Left kidney (tissue), 1 donor: ENCODE measurements at regions not wholly inside any gene's neighbourhood (a gene's known extent, or its start where the extent isn't known, plus 50 kb on each side); places are given as distances from the start of the nearest gene placed in this dataset.

Source experiments
- DNase-seq: peaks from one replicate; pipeline ENCODE4 v3.0.0-alpha.2; 2013

DNA sequence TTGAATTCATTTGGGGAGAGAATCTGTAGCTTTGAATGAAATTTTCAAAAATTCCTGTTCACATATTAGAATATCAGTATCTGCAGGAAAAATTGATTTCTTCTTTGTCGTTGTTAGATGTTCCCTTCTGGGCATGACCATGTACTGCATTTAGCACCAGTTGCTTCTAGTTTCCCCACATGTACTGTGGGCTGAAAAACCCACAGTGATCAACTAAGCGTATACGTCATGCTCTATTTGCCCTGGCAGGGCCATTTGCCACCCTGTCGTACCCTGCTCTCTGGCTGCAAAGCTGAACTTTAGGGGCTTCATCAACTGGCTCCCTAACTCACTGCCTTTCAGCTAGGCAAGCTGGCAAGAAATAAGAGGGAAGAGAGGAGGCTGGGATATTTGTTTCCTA lies 340.7 kb upstream of the TSHZ2 start:
- no peak for DNase-seq

DNA sequence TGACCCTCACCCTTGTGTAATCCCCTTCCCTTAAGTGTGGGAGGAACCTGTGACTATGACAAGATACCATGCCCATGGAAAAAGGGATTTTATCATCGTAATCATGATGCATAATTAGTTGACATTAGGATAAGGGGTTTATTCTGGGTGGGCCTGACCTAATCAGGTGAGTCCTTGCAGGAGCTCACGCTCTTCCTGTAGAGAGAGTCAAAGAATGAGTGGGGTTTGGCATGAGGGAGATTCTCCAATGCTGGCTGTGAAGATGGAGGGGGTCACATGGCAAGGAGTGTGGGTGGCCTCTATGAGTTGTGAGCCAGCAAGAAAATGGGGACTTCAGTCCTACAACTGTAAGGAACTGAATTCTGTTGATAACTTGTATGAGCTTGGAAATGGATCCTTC lies 342.0 kb upstream of the TSHZ2 start:
- DNase-seq, result no peak

DNA sequence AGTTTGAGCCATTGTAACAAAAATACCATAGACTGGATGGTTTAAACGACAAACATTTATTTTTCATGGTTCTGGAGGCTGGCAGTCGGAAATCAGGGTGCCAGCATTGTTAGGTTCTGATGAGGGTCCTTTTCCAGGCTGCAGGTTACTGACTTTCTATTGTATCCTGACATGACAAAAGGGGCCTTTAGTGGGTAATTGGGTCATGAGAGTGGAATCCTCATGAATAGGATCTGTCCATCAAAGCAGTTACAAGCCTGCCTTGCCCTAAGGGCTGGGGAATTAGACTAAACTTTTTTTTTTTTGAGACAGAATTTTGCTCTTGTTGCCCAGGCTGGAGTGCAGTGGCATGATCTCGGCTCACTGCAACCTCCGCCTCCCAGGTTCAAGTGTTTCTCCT lies 347.9 kb upstream of the TSHZ2 start:
- DNase-seq, result no peak

DNA sequence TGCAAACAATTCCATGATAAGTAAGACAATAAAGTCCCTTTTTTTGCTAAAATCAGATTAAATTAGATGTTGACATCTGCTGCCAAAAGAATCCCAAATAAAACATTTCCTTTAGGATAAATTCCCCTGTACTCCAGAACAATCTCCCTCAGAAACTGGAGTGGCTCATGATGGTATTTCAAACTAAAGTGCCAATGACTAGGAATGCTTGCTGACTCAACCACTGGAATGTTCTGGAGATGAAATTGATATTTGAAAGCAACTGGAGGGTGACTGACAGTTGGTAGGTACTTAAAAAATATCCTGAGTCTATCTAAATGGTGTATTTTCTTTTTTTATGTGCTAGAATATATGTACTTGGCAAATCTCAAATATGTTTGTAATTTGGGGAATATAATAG lies 350.1 kb upstream of the TSHZ2 start:
- DNase-seq, result no peak

DNA sequence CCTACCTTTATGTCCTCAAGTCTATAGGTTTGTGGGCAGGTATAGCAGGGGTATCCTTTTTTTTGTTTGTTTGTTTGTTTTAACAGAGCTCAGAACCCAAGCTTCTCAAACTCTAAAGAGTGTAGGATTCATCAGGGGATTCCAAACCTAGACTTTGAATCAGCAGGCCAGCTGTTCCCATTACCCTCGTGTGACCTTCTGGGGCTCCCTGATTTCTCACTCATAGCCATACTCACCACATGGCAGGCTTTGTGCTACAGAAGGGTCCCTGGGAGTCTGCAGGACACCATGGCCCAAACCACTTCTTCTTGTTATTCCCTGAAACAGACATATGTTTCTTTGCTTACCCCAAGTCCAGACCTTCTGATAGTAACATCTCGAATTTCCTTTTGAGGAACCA lies 350.8 kb upstream of the TSHZ2 start:
- no peak for DNase-seq

DNA sequence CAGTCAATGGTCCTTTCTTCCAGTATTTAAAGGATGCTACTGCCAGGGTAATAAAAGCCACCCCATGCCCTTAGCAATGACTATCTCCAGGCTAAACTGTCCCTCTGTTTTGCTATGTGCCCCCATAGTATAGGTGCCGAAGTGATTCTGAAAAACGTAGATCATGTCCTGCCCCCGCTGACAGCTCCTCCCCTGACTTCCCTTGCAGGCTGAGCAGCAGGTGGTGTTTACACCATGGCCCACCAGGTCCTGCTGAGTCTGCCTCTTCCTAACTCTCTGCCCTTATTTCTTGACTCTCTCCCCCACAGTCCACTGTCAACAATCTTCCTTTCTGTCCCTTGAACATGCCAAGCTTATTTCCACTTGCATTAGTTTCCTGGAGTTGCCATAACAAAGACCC lies 352.5 kb upstream of the TSHZ2 start:
- DNase-seq, result no peak

DNA sequence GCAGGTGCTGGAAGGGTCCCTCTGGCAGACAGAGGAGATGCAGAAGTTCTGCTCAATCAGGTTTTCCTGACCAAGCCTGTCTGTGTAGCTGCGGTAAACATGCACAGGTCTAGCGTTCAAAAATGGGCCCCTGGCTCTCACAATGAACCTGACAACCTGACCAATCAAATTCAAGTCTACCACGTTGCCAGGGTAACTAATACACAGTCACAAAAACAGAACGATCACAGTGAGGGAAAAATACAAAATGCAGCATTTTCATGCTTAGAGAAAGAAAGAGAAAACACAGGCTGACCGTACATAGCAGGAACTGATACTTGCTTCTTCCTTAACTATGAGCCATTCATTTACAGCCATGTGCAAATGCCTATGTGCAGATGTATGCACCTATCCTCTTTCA lies 353.1 kb upstream of the TSHZ2 start:
- DNase-seq, result no peak

DNA sequence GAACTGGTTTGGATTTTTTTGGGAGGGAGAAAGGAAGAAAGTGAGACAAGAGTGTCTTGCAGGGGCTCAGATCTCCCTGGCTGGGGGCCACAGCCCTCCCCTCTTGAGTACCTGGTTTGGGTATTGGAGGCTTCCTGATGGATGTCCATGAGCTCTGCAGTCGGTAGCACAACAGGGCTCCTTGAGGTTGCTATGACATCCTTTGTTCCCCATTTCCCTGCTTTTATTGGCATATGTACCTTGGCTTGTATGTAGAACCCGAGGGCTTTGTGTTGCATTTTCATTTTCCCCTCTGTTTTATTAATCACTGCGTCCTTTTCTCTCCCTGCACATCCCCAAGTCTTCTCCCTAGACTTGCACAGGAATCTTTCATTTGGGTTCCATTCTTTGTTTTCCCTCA lies 355.5 kb upstream of the TSHZ2 start:
- DNase-seq, result no peak

DNA sequence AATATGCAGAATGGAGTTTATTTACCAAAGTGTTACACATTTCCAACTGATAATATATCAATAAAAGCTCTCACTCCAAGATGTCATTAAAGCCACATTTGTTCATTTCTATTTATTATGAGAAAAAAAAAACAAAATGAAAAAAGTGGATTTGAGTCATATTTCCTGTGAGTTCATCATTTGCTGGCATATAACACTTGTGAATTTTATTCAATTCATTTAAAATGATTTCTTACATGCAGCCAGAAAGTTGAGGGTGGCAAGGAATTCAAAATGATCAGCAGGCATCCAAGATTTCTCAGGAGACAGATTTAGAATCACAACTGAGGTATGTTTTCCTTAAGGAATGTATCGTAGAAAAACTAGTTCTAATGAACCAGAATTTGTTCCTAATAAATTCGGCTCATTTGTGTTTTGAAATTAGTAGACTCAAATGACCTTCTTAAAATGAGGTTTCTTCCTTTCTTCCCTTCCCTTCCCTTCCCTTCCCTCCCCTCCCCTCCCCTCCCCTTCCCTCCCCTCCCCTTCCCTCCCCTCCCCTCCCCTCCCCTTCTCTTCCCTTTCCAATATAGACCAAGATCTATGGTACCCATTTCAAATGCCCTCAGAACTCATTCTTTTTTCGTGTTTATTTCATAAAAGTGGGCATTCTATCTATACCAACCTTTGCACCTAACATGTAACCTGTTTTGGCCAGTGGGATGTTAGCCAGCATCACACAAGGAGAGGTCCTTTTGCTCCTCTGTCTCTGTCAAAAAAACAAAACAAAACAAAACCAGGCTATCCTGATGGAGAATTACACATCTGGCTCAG lies 357.9 kb upstream of the TSHZ2 start:
- DNase-seq, result no peak

DNA sequence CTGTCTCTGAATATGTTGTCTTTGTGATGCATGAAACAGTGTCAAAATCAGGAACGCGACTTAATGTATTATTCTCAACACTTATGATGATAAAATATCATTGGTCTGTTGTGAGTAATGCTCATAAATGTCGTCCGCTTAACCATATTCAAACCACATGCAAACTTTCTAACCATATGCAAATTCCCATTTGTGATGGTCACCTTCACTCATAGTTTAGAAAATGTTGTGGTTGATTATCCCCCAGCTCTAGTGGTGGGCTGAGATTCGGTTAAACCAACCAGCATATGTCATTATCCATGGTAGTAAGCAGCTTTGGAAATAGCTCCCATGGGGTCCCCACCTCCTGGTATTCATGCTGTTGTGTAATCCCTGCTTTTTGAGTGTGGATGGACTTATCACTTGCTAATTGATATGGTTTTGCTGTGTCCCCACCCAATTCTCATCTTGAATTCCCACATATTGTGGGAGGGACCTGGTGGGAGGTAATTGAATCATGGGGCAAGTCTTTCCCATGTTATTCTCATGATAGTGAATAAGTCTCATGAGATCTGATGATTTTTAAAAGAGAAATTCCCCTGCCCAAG lies 360.0 kb upstream of the TSHZ2 start:
- no peak for DNase-seq

DNA sequence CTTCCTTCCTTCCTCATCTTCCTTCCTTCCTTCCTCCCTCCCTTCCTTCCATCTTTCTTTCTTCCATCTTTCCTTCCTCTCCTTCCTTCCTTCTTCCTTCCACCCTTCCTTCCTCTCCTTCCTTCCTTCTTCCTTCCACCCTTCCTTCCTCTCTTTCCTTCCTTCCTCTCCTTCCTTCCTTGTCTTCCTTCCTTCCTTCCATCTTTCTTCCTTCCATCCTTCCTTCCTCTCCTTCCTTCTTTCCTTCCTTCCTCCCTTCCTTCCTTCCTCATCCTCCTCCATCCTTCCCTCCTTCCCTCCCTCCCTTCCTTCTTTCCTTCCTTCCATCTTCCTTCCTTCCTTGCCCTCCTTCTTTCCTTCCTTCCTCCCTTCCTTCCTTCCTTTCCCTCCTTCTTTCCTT lies 361.4 kb upstream of the TSHZ2 start:
- no peak for DNase-seq

DNA sequence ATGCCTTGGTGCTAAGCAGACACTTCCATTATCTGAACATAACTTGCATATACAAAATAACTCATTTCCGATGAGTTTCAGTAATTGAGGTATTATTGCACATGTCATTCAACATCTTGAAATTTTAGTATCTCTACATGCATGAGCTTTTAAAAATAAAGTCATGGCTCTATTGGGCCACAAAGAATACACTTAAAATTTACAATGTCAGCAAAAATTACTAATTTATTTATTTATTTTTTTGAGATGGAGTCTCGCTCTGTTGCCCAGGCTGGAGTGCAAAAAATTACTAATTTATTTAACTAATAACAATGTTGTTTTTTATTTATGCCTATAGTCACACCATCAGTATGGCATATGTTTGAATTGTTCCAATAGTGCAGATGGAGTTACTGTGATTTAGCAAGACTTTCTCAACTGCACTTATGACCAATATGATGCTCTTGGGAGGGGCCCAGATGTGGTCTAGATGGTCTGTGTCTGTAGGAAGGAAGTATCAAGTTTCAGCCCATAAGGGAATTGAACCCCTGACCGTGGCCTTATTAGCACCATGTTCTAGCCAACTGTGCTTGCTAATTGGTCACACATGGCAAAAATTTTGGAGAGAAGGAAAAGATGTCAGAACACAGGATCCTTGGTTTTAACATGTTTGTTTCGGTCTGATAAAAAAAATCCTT lies 370.7 kb upstream of the TSHZ2 start:
- DNase-seq, result no peak

DNA sequence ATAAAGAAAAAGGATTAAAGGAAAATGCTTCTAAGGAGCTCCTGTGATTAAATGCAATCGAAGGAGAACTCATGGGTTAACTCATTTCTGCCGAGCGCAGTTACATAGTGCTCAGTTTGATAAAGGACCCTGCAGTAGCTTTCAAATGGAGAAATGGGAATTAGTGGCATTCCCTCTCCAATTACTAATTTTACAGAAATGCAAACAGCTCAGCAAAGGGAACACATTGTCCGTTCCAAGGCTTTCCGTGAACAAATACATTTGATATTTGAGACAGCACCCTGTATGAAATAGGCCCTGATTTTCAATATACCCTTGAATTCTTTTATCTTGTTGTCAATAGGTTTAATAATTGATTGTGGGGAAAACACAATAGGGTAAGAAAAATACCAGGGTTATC lies 375.9 kb upstream of the TSHZ2 start:
- DNase-seq, result no peak

DNA sequence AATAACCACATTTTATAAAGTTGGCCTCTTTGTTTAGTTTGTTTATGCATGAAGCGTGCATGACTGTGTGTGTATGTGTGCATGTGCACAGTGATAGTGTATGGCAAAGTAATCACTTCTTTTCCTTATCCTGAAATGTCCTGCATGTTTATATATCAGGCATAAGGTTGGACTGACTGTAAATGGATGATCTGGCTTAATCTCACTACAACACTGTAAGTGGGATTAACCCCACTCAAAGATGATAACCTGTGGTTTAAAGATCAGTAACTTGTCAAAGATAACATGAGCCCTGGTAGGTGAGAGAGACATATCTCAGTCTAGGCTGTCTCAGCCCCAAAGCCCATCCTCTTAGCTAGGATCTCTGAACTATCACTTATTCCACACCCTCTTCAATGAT lies 376.6 kb upstream of the TSHZ2 start:
- DNase-seq, result no peak

DNA sequence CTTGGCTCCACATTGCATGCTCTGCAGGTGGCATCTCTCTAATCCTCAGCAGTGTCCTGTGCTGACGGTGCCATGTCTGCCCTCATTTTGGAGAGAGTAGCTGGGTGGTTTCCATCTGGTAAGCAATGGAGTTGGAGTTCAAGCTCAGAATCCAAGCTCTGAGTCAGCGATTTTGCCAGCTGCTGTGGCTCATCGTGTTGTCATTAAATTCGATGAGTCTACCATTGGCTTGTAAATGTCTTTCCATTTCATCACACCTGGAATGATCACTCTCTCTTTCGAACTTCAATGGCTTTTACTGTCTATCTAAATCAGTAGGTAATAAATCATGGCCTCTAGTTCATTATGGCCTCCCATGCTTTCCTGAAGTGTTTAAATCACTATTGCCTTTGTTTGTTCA lies 378.5 kb upstream of the TSHZ2 start:
- DNase-seq, result no peak

DNA sequence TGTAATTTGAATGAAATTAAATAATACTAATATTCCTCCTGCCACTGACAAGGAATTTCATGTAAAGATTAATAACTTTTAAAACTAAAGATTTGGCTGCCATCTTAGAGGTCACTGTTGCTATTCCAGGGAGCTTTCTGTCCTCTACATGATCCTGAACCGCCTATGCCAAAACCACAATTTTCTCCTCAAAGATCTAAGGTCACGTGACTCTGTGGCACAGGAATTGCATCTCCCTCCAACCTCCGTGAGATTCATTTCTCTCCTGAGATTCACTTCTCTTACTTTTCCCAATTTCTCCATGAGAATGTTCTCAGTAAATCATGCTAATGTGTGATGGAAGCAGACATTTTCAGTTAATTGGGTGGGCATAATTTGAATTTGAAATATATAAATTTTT lies 379.6 kb upstream of the TSHZ2 start:
- DNase-seq, result no peak

DNA sequence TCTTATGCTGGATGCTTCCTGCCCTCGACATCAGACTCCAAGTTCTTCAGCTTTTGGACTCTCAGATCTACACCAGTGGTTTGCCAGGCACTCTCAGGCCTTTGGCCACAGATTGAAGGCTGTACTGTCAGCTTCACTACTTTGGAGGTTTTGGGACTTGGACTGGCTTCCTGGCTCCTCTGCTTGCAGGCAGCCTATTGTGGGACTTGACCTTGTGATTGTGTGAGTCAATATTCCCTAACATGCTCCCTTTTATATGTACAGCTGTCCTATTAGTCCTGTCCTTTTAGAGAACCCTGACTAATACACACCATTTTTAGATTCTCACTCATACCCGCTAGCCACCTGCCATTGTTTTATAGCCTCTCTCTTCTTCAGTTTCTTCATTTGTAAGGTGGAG lies 382.1 kb upstream of the TSHZ2 start:
- no peak for DNase-seq

DNA sequence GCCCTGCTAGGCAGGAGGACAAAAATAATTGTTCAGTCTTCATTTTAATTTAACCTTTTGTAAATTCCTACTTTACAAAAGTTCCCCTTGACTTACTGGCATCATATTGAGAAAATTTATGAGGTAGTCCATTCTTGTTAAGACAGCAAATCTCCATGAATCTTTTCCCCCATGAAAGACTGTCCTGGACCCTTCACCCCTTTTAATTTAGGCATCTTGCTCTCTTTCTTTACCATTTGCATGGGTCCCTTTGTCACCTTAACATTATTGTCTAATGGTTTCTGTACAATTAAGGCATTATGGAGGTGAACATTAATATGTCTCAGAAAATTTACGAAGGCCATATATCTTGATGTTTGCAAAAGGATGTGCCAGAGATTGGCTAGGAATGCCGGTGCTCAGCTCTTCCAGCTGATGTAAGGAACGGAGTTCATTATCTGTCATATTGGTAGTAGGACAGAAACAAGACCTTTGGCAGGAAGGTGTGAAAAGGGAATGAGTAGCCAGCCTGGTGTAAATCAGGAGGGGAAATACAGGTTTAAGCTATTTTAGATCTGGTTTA lies 382.8 kb upstream of the TSHZ2 start:
- DNase-seq, result no peak

DNA sequence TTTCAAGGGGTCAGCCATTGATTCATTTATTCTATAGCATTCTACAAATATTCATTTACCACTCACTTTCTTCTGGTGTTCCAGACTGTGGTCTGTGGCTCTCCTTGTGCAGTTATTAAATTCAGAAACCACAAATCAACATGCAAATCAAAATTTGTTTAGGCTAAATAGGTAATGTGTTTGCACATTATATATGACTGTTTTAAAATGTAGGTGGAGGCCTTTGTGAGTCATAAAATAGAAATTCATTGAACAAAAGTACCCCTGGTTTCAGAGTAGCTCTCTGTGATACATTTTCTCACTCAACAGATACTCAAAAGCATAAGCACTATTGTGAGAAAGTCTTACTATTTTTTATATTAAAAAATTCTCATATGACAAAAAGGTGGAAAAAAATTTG lies 385.5 kb upstream of the TSHZ2 start:
- DNase-seq, result no peak

DNA sequence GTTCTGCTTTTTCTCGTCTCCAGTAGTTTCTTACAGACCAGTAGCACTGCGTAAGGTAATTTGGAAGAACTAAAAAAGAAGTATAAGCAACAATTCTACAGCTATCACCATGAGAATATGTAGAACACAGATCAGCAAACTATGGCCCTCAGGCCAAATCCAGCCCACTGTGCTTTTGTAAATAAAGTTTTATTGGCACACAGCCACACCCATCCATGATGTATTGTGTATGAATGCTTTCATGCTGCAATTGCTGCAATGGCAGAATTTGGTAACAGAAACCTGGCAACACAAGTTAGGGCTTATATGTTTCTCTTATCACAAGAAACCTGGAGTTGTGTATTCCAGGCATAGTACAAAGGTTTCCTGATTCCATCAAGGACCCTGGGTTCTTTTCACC lies 386.8 kb upstream of the TSHZ2 start:
- DNase-seq, result no peak

DNA sequence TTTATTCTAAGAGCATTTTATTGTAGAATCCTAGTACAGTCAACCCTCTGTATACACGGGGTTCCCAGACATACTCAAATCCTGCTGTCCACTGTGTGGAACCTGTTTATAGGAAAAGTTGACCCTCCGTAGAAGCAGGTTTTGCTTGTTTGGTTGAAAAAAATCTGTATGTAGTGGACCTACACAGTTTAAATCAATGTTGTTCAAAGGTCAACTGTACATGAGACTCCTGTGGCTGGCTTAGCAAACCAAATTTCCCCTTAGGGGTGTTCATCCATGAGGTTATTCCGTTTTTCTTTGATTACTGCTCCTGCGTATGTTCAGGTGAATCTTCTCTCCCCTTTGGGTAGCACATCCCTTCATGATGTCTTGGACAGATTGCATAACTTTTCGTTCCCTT lies 387.0 kb upstream of the ZFP64 start:
- no peak for DNase-seq

DNA sequence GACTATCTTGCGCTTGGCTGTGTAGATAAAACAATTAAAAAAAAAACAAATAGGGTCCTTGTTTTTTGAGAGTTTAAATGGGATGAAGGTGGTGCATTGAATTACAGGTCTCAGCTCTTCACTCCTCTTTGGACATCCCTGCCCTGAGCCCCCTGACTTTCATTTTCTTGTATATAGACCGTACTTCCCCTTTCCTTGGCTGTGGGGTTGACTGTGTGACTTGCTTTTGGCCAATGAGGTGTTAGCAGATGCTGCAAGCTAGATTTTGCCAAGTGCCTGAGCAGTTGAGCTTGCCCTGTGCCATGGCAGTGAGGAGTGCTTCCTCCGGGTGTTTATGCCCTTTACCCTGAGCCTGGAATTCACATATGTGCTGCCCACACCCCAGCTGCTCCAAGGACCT lies 386.1 kb upstream of the ZFP64 start:
- DNase-seq, result no peak

DNA sequence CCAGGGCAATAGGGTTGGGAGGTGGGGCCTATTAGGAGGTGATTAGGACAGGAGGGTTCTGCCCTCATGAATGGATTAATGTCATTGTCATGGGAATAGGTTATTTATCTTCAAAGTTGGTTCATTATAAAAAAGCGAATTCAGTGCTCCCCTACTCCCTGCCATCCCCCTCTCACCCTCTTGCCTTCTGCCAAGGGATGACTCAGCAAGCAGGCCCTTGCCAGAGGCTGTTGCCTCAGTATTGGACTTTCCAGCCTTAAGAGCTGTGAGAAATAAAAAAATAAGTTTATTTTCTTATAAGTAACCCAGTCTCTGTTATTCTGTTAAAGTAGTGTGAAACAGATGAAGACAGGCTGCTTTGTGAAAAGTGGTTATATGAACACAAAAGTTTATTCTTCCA lies 381.1 kb upstream of the ZFP64 start:
- no peak for DNase-seq

DNA sequence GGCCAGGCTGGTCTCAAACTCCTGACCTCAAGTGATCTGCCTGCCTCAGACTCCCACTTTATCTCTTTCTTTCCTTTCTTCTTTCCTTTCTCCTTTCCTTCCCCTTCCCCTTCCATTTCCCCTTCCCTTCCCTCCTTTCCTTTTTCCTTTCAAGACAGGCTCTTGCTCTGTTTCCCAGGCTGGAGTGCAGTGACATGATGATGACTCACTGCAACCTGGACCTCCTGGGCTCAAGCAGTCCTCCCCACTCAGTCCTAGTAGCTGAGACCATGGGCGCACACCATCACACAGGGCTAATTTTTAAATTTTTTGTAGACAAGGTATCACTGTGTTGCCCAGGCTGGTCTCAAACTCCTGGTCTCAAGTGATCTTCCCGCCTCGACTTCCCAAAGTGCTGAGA lies 377.6 kb upstream of the ZFP64 start:
- no peak for DNase-seq
